CD14-positive monocyte (primary cell): ENCODE measurements at regions not wholly inside any gene's neighbourhood (a gene's known extent, or its start where the extent isn't known, plus 50 kb on each side); places are given as distances from the start of the nearest gene placed in this dataset.

Experiments
- DNase-seq, 3 donors: peaks; one replicate each; pipeline ENCODE4 v3.0.0-alpha.2; 2011 to 2022
- H2AFZ ChIP-seq: 2 replicates; pipeline ENCODE4 v1.6.0; 2012; ENCODE audit warnings: mild to moderate bottlenecking, low read depth, low read length, inconsistent platforms; ENCODE audit not compliant: insufficient read depth, poor library complexity, severe bottlenecking
- H3K27ac ChIP-seq, 2 donors: 1 replicate in 1 of 2; 2 replicates in 1 of 2; pipeline ENCODE4 v1.5.1; 2012 to 2013; ENCODE audit warnings: low read length in 2 of 2, control low read depth in 1 of 2, inconsistent platforms in 1 of 2, low read depth in 1 of 2, mild to moderate bottlenecking in 1 of 2
- H3K27me3 ChIP-seq, 2 donors: one replicate each; pipeline versions ENCODE4 v1.6.0 to v1.6.1; 2011 to 2013; ENCODE audit warnings: low read length in 2 of 2; ENCODE audit not compliant: control insufficient read depth in 2 of 2, insufficient read depth in 2 of 2
- H3K36me3 ChIP-seq, 2 donors: replicated peaks in 1 of 2; 1 replicate in 1 of 2; 2 replicates in 1 of 2; pipeline versions ENCODE4 v1.5.1 to v1.6.1; 2012 to 2013; ENCODE audit warnings: low read length in 2 of 2, control low read depth in 1 of 2, inconsistent platforms in 1 of 2, mild to moderate bottlenecking in 1 of 2; ENCODE audit not compliant: insufficient read depth in 2 of 2, control insufficient read depth in 1 of 2
- H3K4me1 ChIP-seq, 2 donors: 1 replicate in 1 of 2; 2 replicates in 1 of 2; pipeline versions ENCODE4 v1.5.1 to v1.6.1; 2012 to 2013; ENCODE audit warnings: low read length in 2 of 2, control low read depth in 1 of 2, inconsistent platforms in 1 of 2, mild to moderate bottlenecking in 1 of 2, moderate library complexity in 1 of 2; ENCODE audit not compliant: insufficient read depth in 2 of 2, control insufficient read depth in 1 of 2
- H3K4me2 ChIP-seq: replicated peaks from 2 replicates; pipeline ENCODE3; 2012; ENCODE audit warnings: low read length, moderate library complexity, mild to moderate bottlenecking; ENCODE audit not compliant: poor library complexity, severe bottlenecking; ENCODE audit errors: extremely low read depth
- H3K4me3 ChIP-seq, 3 experiments: fragments of 200-600 bp in 1 of 3; sonication (generic) in 1 of 3; replicated peaks in 1 of 3; 1 replicate in 2 of 3; 2 replicates in 1 of 3; pipeline ENCODE4 v1.5.1; 2011 to 2013; ENCODE audit warnings: low read length in 3 of 3, mild to moderate bottlenecking in 3 of 3, control low read depth in 2 of 3, low read depth in 2 of 3, inconsistent platforms in 1 of 3, moderate library complexity in 1 of 3
- H3K79me2 ChIP-seq: 2 replicates; pipeline ENCODE4 v1.6.0; 2012; ENCODE audit warnings: mild to moderate bottlenecking, control low read depth, inconsistent platforms, low read length, moderate library complexity; ENCODE audit not compliant: insufficient read depth
- H3K9ac ChIP-seq: 2 replicates; pipeline ENCODE4 v1.6.0; 2017; ENCODE audit warnings: low read length, mild to moderate bottlenecking; ENCODE audit not compliant: insufficient read depth, poor library complexity, severe bottlenecking
- H3K9me3 ChIP-seq, 2 donors: replicated peaks in 1 of 2; 1 replicate in 1 of 2; 2 replicates in 1 of 2; pipeline versions ENCODE4 v1.5.1 to v1.6.1; 2012 to 2013; ENCODE audit warnings: low read length in 2 of 2, control low read depth in 1 of 2; ENCODE audit not compliant: control insufficient read depth in 1 of 2, insufficient read depth in 1 of 2
- H4K20me1 ChIP-seq: 2 replicates; pipeline ENCODE4 v1.6.0; 2012; ENCODE audit warnings: mild to moderate bottlenecking, low read length, control low read depth, moderate library complexity; ENCODE audit not compliant: insufficient read depth
- H3K27ac Mint-ChIP-seq, 7 donors: one replicate each; pipeline ENCODE4 v1.8.0; 2020; ENCODE audit warnings: mild to moderate bottlenecking in 7 of 7, mixed read lengths in 7 of 7, moderate library complexity in 6 of 7, inconsistent platforms in 2 of 7
- H3K27me3 Mint-ChIP-seq, 3 donors: one replicate each; pipeline ENCODE4 v1.8.0; 2021 to 2022; ENCODE audit warnings: low read depth in 3 of 3, mild to moderate bottlenecking in 3 of 3, mixed read lengths in 3 of 3, moderate library complexity in 3 of 3, inconsistent platforms in 1 of 3
- H3K36me3 Mint-ChIP-seq, 2 donors: one replicate each; pipeline ENCODE4 v1.8.0; 2020; ENCODE audit warnings: mixed read lengths in 2 of 2, inconsistent platforms in 1 of 2, mild to moderate bottlenecking in 1 of 2
- H3K4me1 Mint-ChIP-seq: one replicate; pipeline ENCODE4 v1.8.0; 2020; ENCODE audit warnings: mild to moderate bottlenecking, mixed read lengths
- H3K4me3 Mint-ChIP-seq, 2 donors: one replicate each; pipeline ENCODE4 v1.8.0; 2020; ENCODE audit warnings: mild to moderate bottlenecking in 2 of 2, mixed read lengths in 2 of 2, moderate library complexity in 1 of 2
- H3K9me3 Mint-ChIP-seq, 7 donors: one replicate each; pipeline ENCODE4 v1.8.0; 2020 to 2022; ENCODE audit warnings: mixed read lengths in 7 of 7, mild to moderate bottlenecking in 6 of 7, moderate library complexity in 6 of 7, inconsistent platforms in 2 of 7
- WGBS: methylation state at CpG from one replicate; pipeline ENCODE4 v1.1.5; 2013; ENCODE audit warnings: missing lambda C conversion rate; ENCODE audit not compliant: insufficient coverage; 5-methylcytosine and 5-hydroxymethylcytosine counted together
- intact Hi-C, 2 donors: fragments of 100-400 bp; cut with micrococcal nuclease; formaldehyde crosslinking; loops; one replicate each; pipeline versions ENCODE4 v1.15.0 to v1.15.1; 2023
- TF ChIP-seq, protein P1 (sequence below): fragments of 200-600 bp; IDR thresholded peaks from one replicate; pipeline ENCODE4 v1.8.0; 2022; ENCODE audit warnings: antibody characterized with exemption, mild to moderate bottlenecking

DNA sequence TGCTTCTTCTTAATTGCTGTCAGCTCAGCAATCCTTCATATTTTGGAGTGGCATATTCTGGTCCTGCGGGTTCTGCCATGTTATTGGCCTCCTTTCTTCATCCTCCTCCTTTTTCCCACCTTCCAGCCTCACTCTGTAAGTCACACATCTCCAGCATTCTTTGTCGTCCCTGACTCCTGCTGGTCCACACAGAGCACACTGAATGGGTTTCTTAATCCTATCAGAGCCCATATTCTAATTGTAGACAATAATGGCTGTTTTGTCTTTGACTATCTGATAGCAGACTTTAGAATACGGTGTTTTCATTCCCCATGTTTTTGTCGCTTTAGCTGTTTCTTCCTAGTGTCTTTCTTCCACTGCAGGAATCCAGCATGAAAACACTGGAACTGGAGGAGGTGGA, 389.6 kb downstream of the REEP3 start:
- H3K9ac ChIP-seq = no peak overlapping the region
- Mint-ChIP-seq H3K4me1 (no peaks in the 10 kb centered on the region), H3K27ac (no peak overlapping the region), H3K36me3 (no peaks in the 10 kb centered on the region), H3K4me3 (no peak overlapping the region), H3K27me3 (peaks cover 2 to 9% (median 4%) of the 10 kb centered on the region in 3 donors), H3K9me3 (peaks cover 0 to 3% (median 0%) of the 10 kb centered on the region in 7 donors)
- H3K79me2 ChIP-seq = no peaks in the 10 kb centered on the region
- no peak overlapping the region for H3K4me3 ChIP-seq
- DNase-seq = no peak
- H3K36me3 ChIP-seq = no peaks in the 10 kb centered on the region
- no peak overlapping the region for H3K4me2 ChIP-seq
- H3K4me1 ChIP-seq = no peaks in the 10 kb centered on the region
- no peak overlapping the region for H2AFZ ChIP-seq
- TF ChIP-seq, protein P1, sequence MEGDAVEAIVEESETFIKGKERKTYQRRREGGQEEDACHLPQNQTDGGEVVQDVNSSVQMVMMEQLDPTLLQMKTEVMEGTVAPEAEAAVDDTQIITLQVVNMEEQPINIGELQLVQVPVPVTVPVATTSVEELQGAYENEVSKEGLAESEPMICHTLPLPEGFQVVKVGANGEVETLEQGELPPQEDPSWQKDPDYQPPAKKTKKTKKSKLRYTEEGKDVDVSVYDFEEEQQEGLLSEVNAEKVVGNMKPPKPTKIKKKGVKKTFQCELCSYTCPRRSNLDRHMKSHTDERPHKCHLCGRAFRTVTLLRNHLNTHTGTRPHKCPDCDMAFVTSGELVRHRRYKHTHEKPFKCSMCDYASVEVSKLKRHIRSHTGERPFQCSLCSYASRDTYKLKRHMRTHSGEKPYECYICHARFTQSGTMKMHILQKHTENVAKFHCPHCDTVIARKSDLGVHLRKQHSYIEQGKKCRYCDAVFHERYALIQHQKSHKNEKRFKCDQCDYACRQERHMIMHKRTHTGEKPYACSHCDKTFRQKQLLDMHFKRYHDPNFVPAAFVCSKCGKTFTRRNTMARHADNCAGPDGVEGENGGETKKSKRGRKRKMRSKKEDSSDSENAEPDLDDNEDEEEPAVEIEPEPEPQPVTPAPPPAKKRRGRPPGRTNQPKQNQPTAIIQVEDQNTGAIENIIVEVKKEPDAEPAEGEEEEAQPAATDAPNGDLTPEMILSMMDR = no peak
- WGBS = 68% methylated on average over 3 of the region's 4 CpGs
- intact Hi-C loops = no loop called here
- no peaks in the 10 kb centered on the region for H3K27me3 ChIP-seq
- H3K27ac ChIP-seq = no peak overlapping the region
- no peaks in the 10 kb centered on the region for H4K20me1 ChIP-seq
- H3K9me3 ChIP-seq = no peaks in the 10 kb centered on the region

DNA sequence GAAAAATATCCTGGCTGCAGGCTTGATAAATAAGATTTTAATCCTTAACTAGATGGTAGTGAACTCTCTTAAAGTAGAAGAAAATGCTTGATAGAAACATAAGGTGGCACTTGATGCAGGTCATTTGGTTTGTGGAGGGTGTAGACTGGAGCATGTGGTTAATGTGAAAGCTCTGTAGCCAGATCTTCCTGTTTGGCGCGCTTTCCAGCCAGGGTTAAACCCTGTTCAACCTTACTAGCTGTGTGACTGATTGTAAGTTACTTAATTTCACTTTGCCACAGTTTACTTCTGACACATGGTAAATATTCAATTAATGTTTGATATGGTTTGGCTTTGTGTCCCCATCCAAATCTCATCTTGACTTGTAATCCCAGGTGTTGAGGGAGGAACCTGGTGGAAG, 394.0 kb downstream of the REEP3 start:
- Histone ChIP-seq H4K20me1 (no peaks in the 10 kb centered on the region), H3K27ac (no peak overlapping the region), H3K79me2 (no peaks in the 10 kb centered on the region), H3K36me3 (no peaks in the 10 kb centered on the region), H3K27me3 (no peaks in the 10 kb centered on the region), H3K4me2 (no peak overlapping the region), H3K4me1 (peaks cover 3 to 5% of the 10 kb centered on the region in 2 donors), H3K4me3 (no peak overlapping the region), H2AFZ (no peak overlapping the region), H3K9me3 (no peaks in the 10 kb centered on the region), H3K9ac (no peak overlapping the region)
- peaks cover 0 to 7% (median 1%) of the 10 kb centered on the region in 3 donors for H3K27me3 Mint-ChIP-seq
- H3K4me3 Mint-ChIP-seq = no peak overlapping the region
- intact Hi-C loops = no loop called here
- H3K4me1 Mint-ChIP-seq = peaks cover 6% of the 10 kb centered on the region
- DNase-seq = no peak
- H3K36me3 Mint-ChIP-seq = no peaks in the 10 kb centered on the region
- no peak overlapping the region for H3K27ac Mint-ChIP-seq
- TF ChIP-seq, protein P1 = no peak
- WGBS = no CpG with 5 or more reads among the region's 2 CpGs
- peaks cover 0 to 2% (median 0%) of the 10 kb centered on the region in 7 donors for H3K9me3 Mint-ChIP-seq
